Activated CD8-positive, alpha-beta memory T cell treated with anti-CD3 and anti-CD28 coated beads, Interleukin-2, amount 10 ng/mL, durations not matched to agents 7 days and 5 days (primary cell): ENCODE measurements at regions not wholly inside any gene's neighbourhood (a gene's known extent, or its start where the extent isn't known, plus 50 kb on each side); places are given as distances from the start of the nearest gene placed in this dataset.

Experiments
- ATAC-seq: fragments of 150-1000 bp; cut with Tn5 transposase; one replicate; pipeline ENCODE4 v1.10.0; 2021; ENCODE audit warnings: moderate library complexity
- CTCF ChIA-PET: fragments of 350-600 bp; sonication (Branson Sonifier 250); formaldehyde crosslinking; loops from one replicate; lab custom pipeline; 2021; ENCODE audit warnings: antibody characterized with exemption; lab: Charles Lee
- DNase-seq: peaks from one replicate; pipeline ENCODE4 v3.0.0-alpha.2; 2020
- H3K27ac Mint-ChIP-seq: one replicate; pipeline ENCODE4 v1.8.0; 2021; ENCODE audit warnings: mild to moderate bottlenecking, mixed read lengths
- H3K27me3 Mint-ChIP-seq: one replicate; pipeline ENCODE4 v1.8.0; 2021; ENCODE audit warnings: mixed read lengths
- H3K36me3 Mint-ChIP-seq: one replicate; pipeline ENCODE4 v1.8.0; 2021; ENCODE audit warnings: mild to moderate bottlenecking, mixed read lengths
- H3K4me1 Mint-ChIP-seq: one replicate; pipeline ENCODE4 v1.8.0; 2021; ENCODE audit warnings: mixed read lengths
- H3K4me3 Mint-ChIP-seq: one replicate; pipeline ENCODE4 v1.8.0; 2021; ENCODE audit warnings: mild to moderate bottlenecking, moderate library complexity, mixed read lengths
- H3K9me3 Mint-ChIP-seq: one replicate; pipeline ENCODE4 v1.8.0; 2022; ENCODE audit warnings: low read depth, mixed read lengths

DNA sequence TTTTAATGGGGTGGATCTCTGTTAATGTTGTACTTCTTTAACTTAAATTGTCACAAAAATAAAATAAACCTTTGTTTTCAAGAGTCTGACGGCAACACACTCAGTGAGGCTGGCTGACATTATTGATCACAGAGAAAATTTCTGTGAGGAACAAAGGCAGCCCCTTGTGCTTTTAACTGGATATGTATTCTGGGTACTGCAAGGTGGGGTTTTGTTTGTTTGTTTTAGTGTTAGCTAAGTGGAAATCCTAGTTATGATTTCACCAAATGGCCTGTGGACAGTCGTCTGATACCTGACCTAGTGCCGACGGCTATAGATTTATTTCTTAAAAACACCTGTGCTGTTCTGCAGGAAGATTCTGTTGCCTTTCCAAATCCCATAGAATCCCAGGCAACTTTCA is 1329.5 kb upstream of the ZEB2 start:
- ATAC-seq = no peak
- Mint-ChIP-seq H3K4me1 (no peaks in the 10 kb centered on the region), H3K27me3 (no peaks in the 10 kb centered on the region), H3K9me3 (no peaks in the 10 kb centered on the region), H3K4me3 (no peak overlapping the region), H3K36me3 (no peaks in the 10 kb centered on the region), H3K27ac (no peak overlapping the region)
- CTCF ChIA-PET = no interaction called here
- no peak for DNase-seq

DNA sequence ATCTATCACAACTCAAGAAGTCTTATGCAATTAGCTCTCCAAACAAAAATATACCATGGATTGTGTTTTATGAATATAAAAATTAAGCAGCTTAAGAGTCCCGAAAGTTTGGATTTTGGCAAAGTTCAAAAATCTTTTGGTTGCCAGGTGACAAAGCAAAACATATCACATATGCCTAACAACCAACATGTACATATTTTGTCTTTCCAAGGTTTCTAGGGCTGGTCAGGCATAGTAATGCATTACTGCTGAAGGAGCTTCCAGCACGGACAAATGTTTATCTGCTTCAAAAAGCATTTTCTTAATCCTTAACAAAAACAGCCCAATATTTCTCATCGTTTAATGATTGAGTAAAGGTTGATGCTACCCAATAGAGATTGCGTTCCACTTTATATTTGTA is 1327.1 kb upstream of the ZEB2 start:
- CTCF ChIA-PET = no interaction called here
- no peak for DNase-seq
- no peaks in the 10 kb centered on the region for H3K27me3 Mint-ChIP-seq
- no peak overlapping the region for H3K4me3 Mint-ChIP-seq
- H3K27ac Mint-ChIP-seq = no peak overlapping the region
- H3K36me3 Mint-ChIP-seq = no peaks in the 10 kb centered on the region
- ATAC-seq = no peak
- H3K9me3 Mint-ChIP-seq = no peaks in the 10 kb centered on the region
- no peaks in the 10 kb centered on the region for H3K4me1 Mint-ChIP-seq

DNA sequence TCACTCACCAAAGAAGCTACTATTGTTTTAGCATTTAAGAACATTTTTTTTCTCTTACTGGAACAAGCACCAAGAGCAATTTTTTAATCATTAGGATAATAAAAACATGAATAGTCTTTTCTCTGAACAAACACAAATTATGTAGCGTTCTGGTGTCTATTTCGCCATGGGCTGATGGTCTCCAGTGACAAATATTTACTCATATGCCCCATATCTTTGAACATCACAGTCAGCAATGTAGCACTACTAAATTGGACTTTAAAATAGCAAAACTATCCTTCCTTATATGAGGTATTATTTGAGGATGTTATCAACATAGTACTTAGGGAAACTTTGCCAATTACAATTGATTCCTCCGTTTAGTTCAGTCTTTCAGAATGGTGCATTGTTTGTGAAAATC is 1326.0 kb upstream of the ZEB2 start:
- DNase-seq = no peak
- ATAC-seq = no peak
- Mint-ChIP-seq H3K36me3 (no peaks in the 10 kb centered on the region), H3K4me1 (no peaks in the 10 kb centered on the region), H3K9me3 (no peaks in the 10 kb centered on the region), H3K27ac (no peak overlapping the region), H3K27me3 (no peaks in the 10 kb centered on the region), H3K4me3 (no peak overlapping the region)
- CTCF ChIA-PET = interaction anchor here (0.6 kb wide), 1 partner anchor 917 kb away, joined by 3 read pairs; no protein-coding TSS in a partner anchor

DNA sequence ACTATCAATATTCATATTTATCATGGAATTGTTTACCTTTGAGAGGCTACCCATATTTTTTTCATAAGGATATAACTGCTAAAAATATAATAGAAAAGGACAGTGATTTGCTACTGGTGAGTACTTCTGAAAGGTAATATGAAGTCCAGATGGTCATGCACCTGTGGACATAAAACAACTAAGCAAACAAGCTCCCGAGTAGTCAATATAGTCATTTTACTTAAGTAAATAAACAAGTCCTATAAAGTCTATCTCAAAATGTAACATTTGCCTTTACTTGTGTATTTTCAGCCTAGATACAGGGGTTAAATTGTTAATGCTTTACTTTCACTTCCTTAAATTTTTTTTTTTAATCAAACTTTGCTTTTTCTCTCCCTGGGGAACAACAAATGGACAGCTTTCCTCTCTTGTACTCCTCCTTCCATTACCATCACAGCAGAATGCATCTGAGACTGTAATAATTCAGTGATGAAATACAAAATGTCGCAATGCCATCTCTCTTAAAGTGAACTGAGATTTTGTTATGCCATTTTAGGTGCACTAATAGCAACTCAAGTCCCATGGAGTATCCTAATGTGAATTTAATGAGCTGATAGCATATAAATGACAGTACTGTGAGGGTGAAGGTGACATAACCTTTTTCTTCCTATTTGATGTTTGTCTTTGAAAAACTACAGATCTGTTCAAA is 1325.4 kb upstream of the ZEB2 start:
- no peak for DNase-seq
- CTCF ChIA-PET = interaction anchor here (0.6 kb wide), 1 partner anchor 916 kb away, joined by 3 read pairs; no protein-coding TSS in a partner anchor
- Mint-ChIP-seq H3K9me3 (no peaks in the 10 kb centered on the region), H3K27me3 (no peaks in the 10 kb centered on the region), H3K4me3 (no peak overlapping the region), H3K4me1 (no peaks in the 10 kb centered on the region), H3K36me3 (no peaks in the 10 kb centered on the region), H3K27ac (no peak overlapping the region)
- no peak for ATAC-seq

DNA sequence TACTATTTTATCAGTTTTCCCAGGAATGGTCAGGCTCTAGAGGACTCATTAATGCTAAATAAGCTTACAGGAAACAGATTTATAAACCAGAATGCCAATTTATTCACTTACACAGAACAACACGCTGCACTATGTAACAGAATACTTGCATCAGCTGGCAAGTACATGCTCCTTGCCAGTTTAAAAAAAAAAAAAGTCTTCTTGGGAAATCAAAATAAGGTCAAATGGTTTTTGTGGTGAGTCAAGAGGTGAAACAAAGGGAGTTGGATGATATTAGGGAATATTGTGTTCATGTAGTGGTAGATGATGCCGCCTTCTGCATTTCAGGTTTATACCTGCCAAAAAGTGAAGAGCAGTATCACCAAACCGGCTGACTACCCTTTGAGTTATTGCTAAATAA is 1322.1 kb upstream of the ZEB2 start:
- no peak for ATAC-seq
- Mint-ChIP-seq H3K27me3 (no peaks in the 10 kb centered on the region), H3K9me3 (no peaks in the 10 kb centered on the region), H3K4me3 (no peak overlapping the region), H3K4me1 (no peaks in the 10 kb centered on the region), H3K36me3 (no peaks in the 10 kb centered on the region), H3K27ac (no peak overlapping the region)
- CTCF ChIA-PET = no interaction called here
- no peak for DNase-seq

DNA sequence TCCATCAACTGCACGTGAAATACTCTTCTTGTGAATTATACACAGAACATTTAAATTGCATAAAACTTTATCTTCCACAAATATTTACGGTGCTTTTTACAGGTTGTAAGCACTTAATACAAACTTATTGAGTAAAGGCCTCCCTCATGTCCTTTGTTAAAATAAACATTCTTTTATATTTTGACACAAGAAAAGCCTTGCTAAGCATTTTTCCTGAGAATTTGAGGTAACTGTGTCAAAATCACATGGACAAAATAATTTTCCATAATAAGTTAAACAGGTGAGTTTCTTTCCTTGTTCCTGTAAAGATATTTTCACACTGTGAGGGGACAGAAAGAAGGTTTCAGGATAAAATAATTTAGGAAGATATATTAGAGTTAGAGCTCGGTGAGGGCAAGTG is 1317.1 kb upstream of the ZEB2 start:
- no peaks in the 10 kb centered on the region for H3K36me3 Mint-ChIP-seq
- CTCF ChIA-PET = no interaction called here
- no peak overlapping the region for H3K4me3 Mint-ChIP-seq
- no peak for ATAC-seq
- H3K27me3 Mint-ChIP-seq = no peaks in the 10 kb centered on the region
- H3K9me3 Mint-ChIP-seq = no peaks in the 10 kb centered on the region
- H3K4me1 Mint-ChIP-seq = no peaks in the 10 kb centered on the region
- no peak for DNase-seq
- no peak overlapping the region for H3K27ac Mint-ChIP-seq

DNA sequence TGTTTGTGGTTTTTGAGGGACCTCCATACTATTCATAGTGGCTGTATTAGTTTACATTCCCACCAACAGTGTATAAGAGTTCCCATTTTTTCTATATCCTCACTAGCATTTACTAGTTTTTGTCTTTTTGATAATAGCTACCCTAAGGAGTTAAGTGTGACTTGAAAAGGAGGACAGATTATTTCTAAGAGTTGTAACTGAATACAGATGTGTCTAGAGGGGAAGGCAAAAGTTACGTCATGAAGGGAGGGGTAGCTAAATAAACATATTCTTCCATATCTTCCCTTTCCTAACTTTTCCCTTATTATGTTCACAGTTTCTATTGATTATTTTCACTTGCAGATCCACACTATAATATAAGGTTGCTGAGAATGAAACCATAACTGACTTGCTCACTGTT is 1315.7 kb upstream of the ZEB2 start:
- no peaks in the 10 kb centered on the region for H3K27me3 Mint-ChIP-seq
- DNase-seq (no peak), ATAC-seq (no peak)
- H3K4me1 Mint-ChIP-seq = no peaks in the 10 kb centered on the region
- H3K36me3 Mint-ChIP-seq = no peaks in the 10 kb centered on the region
- no peak overlapping the region for H3K4me3 Mint-ChIP-seq
- H3K27ac Mint-ChIP-seq = no peak overlapping the region
- CTCF ChIA-PET = interaction anchor here (0.7 kb wide), 1 partner anchor 948 kb away, joined by 3 read pairs; no protein-coding TSS in a partner anchor
- H3K9me3 Mint-ChIP-seq = peaks cover 4% of the 10 kb centered on the region

DNA sequence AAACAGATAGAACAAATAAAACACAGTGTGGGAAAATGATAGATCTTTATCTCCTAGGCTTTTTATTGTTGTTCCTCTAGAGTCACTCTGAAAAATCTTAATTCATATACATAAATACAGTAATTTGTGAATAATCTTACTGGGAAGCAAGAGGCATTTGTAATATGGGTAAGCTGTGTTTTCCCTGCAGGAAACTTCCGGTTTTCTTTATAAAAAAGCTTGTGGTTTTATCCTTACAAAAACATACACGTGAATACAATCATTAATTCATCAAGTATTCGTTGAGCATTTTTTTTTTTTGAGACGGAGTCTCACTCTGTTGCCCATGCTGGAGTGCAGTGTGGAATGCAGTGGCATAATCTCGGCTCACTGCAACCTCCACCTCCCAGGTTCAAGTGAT is 1312.8 kb upstream of the ZEB2 start:
- CTCF ChIA-PET = no interaction called here
- Mint-ChIP-seq H3K4me1 (no peaks in the 10 kb centered on the region), H3K4me3 (no peak overlapping the region), H3K27me3 (no peaks in the 10 kb centered on the region), H3K9me3 (peaks cover 4% of the 10 kb centered on the region), H3K36me3 (no peaks in the 10 kb centered on the region), H3K27ac (no peak overlapping the region)
- DNase-seq = no peak
- ATAC-seq = no peak

DNA sequence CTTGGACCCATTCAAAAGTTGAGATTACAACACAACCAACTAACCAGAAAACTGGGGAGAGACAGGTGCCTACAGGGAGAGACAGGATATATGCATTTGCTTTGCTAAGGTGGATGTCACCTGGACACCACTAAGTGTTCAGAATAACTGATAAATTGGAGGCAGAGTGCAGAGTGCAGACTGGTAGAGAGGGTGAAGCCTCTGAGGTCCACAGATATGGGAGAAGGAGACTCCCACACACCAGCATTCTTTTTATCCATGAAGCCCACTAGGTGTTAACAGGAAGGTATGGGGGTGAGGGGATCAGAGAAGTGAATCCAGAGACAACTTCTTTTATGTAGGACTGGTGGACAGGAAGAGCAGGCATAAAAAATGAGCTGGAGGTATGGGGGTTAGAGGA is 1310.0 kb upstream of the ZEB2 start:
- H3K27ac Mint-ChIP-seq = no peak overlapping the region
- CTCF ChIA-PET = no interaction called here
- no peak overlapping the region for H3K4me3 Mint-ChIP-seq
- H3K9me3 Mint-ChIP-seq = peaks cover 6% of the 10 kb centered on the region
- H3K27me3 Mint-ChIP-seq = no peaks in the 10 kb centered on the region
- no peaks in the 10 kb centered on the region for H3K36me3 Mint-ChIP-seq
- H3K4me1 Mint-ChIP-seq = no peaks in the 10 kb centered on the region
- DNase-seq = no peak
- no peak for ATAC-seq

DNA sequence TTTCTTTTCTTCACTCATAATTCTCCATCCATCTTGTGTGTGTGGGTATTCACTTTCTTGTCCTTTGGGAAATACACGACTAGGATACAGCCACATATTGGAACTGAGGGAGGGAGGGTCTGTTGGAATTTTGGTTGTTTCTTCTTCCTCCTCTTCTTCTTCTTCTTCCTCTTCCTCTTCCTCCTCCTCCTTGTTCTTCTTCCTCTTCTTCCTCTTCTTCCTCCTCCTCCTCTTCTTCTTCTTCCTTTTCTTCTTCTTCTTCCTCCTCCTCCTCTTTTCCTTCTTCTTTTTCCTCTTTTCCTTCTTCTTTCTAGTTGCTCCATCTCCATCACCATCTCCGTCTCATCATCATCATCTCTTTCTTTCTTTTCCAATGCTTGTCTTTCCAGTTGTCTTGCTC is 1307.3 kb upstream of the ZEB2 start:
- no peak overlapping the region for H3K27ac Mint-ChIP-seq
- no peaks in the 10 kb centered on the region for H3K36me3 Mint-ChIP-seq
- DNase-seq (no peak), ATAC-seq (no peak)
- H3K4me1 Mint-ChIP-seq = no peaks in the 10 kb centered on the region
- no peaks in the 10 kb centered on the region for H3K27me3 Mint-ChIP-seq
- CTCF ChIA-PET = no interaction called here
- peaks cover 6% of the 10 kb centered on the region for H3K9me3 Mint-ChIP-seq
- no peak overlapping the region for H3K4me3 Mint-ChIP-seq

DNA sequence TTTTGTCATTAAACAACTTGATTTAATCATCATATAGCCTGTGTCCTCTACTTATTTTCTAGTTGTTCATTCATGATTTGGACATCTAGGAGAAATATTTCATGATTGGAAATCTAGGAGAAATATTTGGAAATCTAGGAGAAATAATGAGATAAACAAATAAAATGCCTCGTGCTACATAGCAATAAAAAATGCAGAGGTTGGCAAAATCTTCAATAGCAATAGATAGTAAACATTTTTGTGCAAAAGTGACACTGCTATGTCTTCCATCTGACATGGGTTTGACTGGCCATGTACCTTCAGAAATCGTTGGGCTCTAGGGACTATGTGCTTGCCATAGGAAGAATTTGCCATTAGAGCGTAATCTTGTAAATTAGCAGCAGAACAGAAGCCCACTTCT is 1304.5 kb upstream of the ZEB2 start:
- Mint-ChIP-seq H3K9me3 (peaks cover 2% of the 10 kb centered on the region), H3K27ac (no peak overlapping the region), H3K4me3 (no peak overlapping the region), H3K4me1 (no peaks in the 10 kb centered on the region), H3K36me3 (no peaks in the 10 kb centered on the region), H3K27me3 (no peaks in the 10 kb centered on the region)
- DNase-seq (no peak), ATAC-seq (no peak)
- CTCF ChIA-PET = no interaction called here

DNA sequence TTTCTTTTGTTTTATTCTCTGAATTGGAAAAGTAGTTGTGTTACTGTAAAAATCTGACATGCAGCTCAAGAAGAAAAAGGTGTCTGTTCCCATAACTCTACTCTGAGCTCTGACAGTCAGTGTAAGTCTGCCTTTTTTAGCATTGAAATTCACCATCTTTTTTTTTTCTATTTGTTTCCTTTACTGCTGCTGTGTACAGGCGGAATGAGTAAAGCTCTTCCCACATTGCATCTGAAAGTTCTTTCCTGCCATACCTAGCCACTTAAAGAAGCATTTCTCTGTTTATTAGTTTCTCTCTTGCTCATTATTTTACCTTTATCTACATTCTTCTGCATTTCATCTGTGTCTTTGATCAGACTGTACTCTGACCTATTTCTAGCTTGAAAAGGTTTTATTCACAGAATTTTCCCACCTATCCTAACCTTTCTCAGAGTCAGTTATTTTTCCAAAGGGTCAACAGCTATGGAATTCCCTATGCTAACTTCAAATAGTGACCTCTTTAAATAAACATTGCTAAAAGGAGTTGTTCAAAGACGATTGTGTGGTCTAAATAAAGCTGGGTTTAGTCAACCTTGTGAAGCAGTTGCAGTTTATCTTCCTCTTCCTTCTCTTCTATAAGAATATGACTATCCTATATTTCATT is 1303.1 kb upstream of the ZEB2 start:
- CTCF ChIA-PET = no interaction called here
- ATAC-seq = no peak
- Mint-ChIP-seq H3K27me3 (no peaks in the 10 kb centered on the region), H3K4me3 (no peak overlapping the region), H3K4me1 (no peaks in the 10 kb centered on the region), H3K9me3 (peaks cover 2% of the 10 kb centered on the region), H3K27ac (no peak overlapping the region), H3K36me3 (no peaks in the 10 kb centered on the region)
- no peak for DNase-seq

DNA sequence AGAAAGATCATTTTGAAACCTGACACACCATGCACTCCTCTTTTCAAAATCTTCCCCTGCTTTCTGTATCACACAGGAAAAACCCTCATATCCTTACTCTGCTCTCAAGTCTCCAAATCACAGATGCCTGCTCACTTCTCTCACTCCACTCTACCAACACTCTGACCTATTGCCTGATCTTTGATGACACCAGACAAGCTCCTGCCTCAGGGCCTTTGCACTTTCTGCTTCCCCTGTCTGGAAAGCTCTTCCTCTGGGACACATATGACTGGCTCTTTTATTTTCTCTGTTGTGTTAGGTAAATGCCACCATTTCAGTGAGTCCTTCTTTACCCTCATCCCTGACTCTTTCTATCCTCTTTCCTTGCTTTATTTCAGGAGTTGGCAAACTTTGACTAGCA is 1300.7 kb upstream of the ZEB2 start:
- ATAC-seq (no peak), DNase-seq (no peak)
- no peaks in the 10 kb centered on the region for H3K36me3 Mint-ChIP-seq
- H3K4me3 Mint-ChIP-seq = no peak overlapping the region
- no peak overlapping the region for H3K27ac Mint-ChIP-seq
- H3K4me1 Mint-ChIP-seq = no peaks in the 10 kb centered on the region
- CTCF ChIA-PET = no interaction called here
- no peaks in the 10 kb centered on the region for H3K27me3 Mint-ChIP-seq
- no peaks in the 10 kb centered on the region for H3K9me3 Mint-ChIP-seq

DNA sequence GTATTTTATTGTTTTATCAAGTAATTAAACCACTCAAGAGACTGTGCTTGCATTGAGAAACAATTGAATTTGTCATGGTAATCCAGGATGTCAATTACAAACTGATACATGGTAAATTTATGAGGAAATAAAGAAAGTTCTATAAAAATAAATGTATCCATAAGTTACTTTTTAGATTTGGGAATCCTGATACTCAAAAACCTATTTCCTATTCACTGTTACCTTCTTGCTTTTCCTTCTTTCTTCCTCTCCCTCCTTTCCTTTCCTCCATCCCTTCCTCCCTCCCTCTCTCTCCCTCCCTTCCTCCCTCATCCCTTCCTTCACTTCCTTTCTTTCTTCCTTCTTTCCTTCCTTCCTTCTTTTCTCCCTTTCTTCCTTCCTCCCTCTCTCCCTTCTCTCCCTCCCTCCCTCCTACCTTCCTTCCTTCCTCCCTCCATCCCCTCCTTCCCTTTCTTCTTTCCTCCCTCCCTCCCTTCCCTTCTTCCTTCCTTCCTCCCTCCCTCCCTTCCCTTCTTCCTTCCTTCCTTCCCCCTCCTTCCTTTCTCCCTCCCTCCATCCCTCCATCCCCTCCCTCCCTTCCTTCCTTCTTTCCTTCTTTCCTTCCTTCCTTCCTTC is 1299.1 kb upstream of the ZEB2 start:
- Mint-ChIP-seq H3K9me3 (no peaks in the 10 kb centered on the region), H3K27ac (no peak overlapping the region), H3K4me1 (no peaks in the 10 kb centered on the region), H3K4me3 (no peak overlapping the region), H3K27me3 (no peaks in the 10 kb centered on the region), H3K36me3 (no peaks in the 10 kb centered on the region)
- CTCF ChIA-PET = no interaction called here
- no peak for DNase-seq
- no peak for ATAC-seq
